ENCODE measurements at regions not wholly inside any gene's neighbourhood (a gene's known extent, or its start where the extent isn't known, plus 50 kb on each side); places are given as distances from the start of the nearest gene placed in this dataset.
A peak's percentile ranks its signal among the peaks of the same experiment; 100 is the strongest.

DNA sequence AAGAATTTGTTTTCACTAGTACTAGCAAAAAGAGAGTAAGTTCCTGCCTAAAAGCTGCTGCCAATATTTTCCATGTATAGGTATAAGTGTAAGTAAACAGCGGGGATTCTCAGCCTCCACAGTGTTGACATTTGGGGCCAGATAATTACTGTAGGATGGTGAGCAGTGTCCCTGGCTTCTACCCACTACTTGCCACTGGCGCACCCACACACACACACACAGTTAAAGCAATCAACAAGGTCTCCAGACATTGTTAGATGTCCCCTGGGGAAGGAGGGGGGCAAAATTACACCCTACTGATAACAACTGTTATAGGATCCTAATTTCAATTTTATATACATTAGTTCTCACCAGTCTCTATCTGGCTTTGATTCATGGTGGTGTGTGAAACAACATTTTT lies 417.0 kb upstream of the PSMD7 start:
- no peak for DNase-seq

DNA sequence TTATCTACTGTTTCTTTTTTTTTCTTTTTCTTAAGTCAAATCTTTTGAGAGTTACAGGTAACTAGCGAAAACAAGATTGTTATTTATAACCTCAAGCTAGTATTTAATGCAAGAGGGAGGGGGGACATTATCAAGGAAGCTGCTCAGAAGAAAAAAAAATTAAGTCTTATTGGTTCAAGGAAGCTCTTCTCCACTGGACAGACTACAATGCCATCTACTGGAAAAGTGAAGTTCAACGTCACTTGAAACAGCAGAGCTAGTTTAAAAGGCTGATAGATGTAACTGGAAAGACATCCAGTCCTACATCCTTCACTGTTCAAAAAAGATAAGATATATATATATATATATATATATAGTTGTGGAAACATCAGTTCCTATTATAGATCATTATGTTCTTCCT lies 418.0 kb upstream of the PSMD7 start:
- peak; percentile 63 for DNase-seq

DNA sequence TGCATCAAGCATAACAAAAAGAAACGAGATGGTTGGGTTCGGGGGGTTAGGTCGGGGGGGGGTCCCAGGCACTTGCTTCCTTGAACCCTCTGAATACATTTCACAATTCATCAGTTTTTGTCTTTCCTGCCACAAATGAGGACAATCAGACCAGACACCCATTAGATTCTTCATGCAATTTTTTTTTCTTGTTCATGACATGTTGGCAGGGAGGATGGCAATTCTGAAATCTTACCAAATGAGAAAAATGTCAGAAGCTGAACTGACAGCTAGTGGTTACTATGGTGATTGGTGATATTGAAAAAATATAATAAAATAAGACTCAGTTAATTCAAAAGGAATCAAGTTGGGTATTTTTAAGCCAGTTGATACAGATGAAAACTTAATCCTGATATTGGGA lies 419.5 kb upstream of the PSMD7 start:
- DNase-seq = no peak

DNA sequence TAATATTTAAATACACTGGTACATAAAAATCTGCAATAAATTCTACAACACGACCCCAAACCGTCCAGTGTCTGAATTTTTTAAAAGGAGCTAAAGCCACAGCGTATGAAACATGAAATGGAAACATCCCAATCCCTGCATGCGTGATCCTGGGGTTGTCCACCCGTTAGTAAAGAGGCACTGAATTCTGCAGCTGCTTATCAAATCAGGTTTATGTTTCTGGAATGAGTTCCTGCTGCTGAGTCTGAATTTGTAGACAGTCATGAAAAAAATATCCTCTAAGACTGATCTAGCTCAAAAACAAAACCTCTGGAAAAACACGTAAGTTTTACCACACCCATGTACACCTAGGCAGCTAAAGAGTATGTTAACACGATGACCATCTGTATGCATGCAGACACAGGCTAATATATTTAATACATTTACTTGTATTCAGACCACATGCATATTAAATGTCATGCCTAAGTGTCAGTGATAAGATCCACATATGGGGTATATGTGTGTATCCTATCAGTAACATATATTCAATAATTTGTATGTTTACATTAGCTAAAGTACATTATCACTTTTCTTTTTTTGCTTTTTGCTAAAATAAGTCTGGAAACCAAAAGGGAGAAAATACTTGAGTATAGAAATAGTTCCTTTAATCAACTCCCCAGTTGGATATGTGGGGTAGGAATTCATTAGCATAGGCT lies 420.5 kb upstream of the PSMD7 start:
- DNase-seq = no peak

DNA sequence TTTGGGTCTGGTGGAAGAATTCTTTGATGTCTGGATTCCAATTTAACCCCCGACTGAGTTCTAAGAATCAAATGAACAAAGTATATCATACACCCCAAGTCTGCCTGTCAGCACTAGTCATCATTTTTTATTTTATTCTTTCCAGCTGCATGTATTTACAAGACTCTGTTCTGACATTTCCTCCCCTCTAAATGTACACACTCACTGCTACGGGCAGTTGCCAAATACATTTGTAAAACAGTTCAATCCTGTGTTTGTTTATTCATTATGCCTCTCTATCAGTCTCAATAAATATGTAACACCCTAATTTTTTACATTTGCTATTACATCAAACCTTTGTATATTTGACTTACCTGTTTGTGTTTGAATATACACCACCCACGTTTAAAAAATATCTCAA lies 422.3 kb upstream of the PSMD7 start:
- DNase-seq = no peak

DNA sequence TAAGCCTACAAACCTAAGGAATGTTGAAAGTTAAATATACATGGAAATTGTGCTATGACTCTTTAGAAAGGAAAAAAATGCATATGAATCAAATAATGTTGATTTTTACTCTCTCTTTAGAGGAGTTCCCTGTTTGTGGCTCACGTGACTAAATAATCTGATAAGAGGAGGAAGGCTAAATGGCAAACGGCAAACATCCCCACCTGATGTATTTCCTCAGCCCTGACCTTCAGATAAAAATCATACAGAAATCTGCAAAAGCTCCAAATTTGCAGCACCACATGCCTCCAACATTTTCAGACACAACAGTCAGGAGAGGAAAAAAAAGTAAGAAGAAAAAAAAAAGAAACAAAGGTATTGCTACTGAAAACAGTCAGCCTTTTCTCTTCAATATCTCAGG lies 423.0 kb upstream of the PSMD7 start:
- DNase-seq = no peak

DNA sequence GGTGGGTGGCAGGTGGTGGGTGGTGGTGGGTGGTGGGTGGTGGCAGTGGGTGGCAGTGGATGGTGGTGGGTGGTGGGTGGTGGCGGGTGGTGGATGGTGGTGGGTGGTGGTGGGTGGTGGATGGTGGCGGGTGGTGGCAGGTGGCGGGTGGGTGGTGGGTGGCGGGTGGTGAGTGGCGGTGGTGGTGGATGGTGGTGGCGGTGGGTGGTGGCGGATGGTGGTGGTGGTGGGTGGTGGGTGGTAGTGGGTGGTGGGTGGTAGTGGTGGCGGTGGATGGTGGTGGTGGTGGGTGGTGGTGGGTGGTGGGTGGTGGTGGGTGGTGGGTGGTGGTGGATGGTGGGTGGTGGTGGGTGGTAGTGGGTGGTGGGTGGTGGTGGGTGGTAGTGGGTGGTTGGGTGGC lies 423.8 kb upstream of the PSMD7 start:
- DNase-seq = no peak

DNA sequence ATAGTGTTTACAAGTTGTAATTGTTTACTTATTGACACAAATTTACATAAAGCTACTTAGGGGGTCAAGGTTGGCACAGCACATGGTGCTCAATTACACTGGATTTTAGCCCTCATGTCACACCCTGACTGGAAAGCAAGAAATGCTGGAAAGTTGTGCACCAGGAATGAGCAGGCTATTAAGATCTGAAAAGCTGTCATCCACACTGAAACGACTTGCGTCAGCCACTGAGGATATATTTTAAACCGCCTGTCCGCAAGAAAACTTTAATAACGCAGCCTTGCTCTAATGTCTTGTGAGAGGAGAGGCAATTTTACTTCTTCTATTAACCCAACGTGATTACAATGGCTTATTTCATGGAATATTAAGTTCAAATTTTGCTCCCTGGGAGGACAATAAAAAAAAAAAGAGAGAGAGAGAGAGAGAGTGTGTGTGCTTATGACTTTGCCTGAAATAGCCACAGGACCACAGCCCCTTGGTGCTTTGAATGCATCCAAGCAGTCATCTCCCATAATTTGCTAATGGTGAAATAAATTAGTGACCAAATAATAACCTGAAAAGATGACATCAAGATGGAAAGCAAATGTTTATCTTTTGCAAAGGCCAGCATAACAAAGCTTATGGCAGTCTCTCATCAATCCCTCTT lies 425.4 kb upstream of the PSMD7 start:
- no peak for DNase-seq

DNA sequence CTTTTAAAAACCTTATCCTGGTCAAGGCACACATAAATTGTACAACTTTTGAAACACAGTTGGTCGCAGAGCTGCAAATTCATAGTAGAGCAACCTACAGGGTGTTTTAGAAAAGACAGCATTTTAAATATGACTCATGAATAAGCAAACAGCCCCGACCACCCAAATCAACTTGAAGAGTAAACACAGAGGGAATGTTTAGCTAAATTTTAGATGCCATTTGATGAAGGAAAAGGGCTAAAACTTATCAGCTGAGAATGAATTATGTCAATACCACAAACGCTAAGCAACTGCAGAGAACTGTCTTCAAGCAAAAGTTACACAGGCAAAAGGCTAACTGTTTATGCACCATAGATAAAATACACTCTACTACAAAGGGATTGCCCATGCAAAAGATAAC lies 427.5 kb upstream of the PSMD7 start:
- DNase-seq = no peak

DNA sequence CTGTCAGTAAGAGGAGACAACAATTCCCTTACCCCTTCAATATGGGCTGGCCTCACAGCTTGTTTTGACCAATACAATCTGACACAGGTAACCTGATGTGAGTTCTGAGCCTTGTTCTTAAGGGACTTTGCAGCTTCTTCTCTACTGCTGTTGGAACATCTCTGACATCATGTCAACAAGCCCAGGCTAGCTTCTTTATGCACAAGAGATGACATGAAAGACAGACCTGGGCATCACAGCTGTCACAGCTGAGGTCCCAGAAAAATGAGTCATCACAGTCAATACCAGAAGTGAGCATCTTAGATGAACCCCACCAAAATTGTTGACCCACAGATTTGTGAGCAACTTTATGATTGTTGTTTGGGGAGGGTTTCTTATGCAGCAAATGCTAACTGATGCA lies 431.7 kb upstream of the PSMD7 start:
- DNase-seq = no peak

DNA sequence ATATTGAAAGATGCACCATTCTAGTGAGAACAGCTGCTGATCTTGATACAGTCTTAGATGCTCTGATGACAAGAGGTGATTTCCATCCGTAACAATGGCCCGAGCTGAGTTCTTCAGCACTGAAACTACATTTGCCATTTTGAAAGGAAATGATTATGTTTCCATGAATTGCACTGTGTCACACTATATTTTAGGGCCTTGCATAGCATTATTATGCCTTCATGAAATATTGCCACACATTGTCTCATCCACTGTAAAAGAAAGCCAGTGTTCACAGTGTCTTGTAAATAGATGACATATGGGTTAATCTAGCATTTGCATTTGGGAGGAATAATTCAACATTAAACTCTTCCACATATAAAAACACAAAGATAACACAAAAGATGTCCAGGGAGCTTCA lies 438.3 kb upstream of the PSMD7 start:
- DNase-seq = no peak

DNA sequence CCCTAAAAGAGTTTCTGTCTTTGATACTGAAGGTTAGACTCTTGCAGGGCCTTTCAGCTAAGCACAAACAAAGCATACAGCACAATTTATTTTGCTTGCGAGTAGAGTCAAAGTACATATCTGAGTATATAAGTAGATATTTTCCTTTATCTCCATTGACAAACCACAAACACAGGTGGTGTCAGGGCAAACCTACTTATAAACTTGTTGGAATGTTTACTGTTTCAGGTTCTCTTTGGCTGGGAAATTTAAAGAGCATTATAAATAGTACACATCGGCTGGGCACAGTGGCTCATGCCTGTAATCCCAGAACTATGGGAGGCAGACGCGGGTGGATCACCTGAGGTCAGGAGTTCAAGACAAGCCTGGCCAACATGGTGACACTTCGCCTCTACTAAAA lies 442.6 kb upstream of the PSMD7 start:
- no peak for DNase-seq

DNA sequence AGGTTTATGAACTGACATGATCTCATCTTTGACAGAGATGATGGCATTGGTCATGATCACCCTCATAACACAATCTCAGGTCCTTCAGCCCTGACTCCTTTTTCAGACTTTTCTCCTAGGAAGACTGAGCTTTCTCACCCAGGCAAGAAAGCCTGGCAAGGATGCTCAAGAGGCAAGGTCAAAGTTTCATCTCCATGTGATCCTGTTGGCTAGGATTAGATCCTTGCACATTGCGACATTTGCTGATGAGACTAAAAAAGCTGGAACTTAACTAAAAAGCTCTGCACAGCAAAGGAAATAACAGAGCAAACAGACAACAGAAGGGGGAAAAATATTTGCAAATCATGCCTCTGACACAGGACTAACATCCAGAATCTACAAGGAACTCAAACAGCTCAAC lies 444.1 kb upstream of the PSMD7 start:
- DNase-seq = no peak

DNA sequence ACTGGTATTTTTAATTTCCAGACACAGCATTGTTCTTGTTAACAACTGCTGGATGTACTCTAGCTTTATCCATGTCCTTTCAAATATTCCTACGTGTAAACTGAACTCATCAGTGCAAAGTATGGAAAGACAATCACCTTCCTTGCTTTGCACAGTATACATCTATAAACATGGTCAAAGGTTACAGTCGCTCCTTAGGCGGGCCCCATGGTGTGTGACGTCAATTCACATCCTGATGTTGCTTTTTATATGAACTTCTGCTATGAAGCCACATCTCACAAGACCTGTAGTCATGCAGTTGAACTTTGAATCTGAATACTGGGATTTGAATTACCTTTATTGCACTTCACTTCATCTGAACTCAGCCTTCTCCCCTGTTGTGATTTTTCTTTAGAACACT lies 447.6 kb upstream of the PSMD7 start:
- DNase-seq = no peak

DNA sequence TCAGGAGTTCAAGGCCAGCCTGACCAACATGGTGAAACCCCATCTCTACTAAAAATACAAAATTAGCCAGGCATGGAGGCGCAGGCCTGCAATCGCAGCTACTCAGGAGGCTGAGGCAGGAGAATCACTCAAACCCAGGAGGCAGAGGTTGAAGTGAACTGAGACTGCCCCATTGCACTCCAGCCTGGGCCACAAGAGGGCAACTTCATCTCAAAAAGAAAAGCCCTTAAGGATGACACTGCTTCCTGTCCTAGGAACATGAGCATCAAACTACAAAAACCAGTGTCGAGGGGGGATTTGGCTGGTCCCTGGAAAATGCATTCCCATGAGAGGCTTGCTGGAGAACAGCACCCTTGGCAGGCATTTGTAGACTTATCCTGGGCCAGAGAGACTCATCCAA lies 449.5 kb upstream of the PSMD7 start:
- no peak for DNase-seq

DNA sequence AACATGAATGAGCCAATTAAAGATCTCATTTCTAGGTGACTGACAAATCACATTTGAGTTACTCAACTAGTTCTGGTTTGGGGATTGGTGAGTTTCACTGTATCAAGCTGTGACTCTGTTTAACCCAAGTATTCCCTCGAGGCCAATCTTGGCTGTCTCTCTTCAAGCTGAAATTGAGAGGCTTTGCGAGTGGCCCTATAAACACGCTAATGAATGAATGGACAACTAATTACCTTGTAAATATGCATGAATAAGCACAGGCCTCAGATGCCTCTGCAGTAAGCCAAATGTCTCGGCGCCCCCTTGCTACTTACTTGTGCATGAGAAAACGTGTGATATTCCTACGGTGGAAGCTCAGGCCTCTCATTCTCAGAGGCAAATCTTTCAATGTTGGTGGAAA lies 450.3 kb upstream of the PSMD7 start:
- peak; percentile 30 for DNase-seq

DNA sequence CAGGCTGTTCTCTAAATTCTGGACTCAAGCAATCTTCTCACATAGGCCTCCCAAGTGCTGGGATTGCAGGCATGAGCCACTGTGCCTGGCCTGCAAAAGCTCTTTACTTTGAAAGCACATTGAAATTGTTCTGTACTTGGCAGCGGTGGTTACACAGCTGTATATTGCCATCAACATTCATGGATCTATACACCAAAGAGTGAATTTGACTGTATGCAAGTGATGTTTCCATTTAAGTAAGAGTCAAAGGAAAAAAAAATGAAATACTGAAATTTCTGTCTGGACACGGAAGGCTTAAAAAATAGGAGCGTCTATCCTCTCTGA lies 450.6 kb upstream of the PSMD7 start:
- DNase-seq = no peak

DNA sequence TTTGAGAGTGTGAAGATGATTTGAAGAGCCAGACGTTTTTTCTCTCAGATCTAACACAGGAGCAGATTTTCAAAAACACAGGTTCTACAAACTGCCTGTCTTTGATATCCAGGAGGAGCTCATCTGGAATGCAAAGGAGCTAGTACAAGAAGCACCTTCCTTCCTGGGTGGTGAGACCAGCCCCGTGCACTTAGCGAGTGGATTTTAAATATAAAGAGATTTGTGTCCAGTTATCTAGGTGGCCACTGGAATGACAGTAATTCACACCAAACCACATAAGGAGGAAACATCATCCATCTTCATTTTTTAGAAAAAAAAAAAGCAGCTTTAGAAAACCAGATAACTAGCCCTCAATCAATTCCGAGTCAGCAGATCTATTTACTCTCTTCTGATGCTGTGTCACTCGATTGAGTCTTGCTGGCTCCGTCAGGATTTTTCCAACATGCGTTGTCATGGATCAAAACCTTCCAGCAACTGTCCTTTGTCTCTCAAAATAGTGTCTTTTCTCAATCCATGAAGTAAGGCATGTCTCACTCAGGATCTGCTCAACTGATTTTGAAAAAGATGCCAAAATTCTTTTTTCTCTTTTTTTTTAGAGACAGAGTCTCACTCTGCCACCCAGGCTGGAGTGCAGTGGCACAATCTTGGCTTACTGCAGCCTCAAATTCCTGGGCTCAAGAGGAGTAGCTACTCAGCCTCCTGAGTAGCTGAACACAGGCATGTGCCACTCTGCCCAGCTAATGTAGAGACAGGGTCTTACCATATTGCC lies 451.2 kb upstream of the PSMD7 start:
- no peak for DNase-seq

DNA sequence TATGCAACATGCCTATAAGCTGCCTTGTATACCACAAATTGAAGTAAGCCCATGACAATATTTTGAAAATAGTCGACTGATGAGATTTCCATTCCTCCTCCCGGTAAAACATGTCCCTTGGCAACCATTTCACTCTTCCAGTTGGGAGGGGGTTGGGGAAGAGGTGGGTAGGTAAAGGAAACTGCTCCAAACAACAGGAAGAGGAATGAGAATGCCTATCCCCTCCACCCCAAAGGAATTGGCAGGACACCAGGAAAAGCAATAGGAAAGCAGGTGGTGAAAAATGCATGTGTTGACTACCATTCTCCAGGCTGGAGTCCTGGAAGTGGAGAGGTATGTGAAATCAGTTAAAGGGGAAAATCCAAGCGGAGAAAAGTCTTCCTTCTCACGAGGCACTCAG lies 455.9 kb upstream of the PSMD7 start:
- DNase-seq = no peak

DNA sequence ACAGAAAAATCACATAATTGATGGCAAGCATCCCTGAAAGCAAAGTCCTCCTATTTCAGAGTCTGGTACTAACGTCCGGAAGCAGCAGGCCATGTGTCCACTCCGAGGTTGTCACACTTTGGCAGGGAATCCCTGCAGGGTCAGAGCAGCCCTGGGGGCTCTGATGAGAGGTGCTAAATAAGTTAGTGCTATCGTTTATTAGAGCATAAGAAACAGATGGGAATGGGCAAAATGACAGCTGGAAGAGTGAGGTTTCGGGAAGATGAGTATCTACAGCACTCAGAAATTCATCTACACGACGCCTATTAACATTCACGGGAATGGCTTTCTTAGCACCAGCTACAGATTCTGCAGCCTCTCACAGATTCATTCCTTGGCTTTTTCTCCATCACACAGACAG lies 465.4 kb upstream of the PSMD7 start:
- DNase-seq = no peak

DNA sequence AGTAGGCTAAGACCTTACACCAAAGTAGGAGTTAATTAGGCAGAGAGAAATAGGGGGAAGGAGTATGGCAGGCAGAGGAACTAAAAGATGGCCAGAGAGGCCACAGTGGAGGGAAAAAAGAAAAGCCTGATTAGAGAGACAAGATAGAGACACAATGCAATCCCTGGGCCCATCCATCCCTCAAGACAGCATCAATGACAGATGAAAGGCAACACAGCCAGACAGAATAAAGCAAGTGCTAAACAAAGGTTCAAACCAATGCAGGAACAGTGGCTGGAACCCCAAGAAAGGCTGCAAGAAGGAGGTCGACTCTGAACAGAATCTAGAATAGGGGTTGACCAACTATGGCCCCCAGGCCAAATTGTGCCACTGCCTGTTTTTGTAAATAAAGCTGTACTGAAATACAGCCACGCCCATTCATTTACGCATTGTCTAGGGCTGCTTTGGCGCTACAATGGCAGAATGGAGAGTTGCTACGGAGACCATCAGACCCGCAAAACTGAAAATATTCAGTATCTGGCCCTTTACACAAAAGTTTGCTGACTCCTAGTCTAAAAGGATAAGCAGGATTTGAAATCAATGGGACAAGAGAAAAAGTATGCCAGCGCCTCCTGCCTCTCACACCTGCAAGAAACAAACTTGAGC lies 473.3 kb upstream of the PSMD7 start:
- DNase-seq = no peak

DNA sequence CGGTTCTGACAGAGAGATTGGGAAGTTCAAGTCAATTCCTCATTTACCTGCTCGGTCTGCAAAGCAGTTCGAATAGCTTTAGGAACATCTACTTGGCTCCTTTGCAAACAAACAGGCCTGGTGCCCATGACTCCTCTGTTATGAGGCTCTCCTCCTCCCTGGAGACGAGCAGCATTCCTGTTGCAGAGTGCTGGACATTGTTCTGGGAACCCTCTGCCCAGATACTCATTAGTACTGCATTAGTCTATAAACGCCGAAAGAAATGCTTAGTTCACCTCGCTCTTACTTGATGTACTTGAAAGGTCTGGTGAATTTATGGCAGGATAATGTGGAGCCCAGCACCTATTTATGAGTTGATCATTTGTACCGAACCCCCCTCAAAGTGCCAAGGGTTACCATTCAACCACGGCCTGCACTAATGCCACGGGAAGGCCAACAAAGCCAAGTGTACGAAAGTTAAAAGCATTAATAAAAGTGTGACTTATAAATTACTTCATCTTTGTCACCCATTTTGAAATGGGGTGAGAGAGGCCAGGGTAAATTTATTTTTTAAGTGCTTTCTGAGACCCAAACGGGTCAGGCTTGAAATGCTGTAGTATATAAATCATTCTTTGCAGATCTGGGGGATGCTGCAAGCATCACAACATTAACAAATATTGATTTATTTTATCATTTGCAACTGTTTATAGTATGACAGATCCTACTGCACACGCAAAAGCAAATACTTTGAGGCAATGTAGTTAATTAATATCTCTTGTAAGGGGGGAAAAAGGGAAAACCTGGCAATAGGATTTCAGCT lies 478.9 kb upstream of the PSMD7 start:
- no peak for DNase-seq

DNA sequence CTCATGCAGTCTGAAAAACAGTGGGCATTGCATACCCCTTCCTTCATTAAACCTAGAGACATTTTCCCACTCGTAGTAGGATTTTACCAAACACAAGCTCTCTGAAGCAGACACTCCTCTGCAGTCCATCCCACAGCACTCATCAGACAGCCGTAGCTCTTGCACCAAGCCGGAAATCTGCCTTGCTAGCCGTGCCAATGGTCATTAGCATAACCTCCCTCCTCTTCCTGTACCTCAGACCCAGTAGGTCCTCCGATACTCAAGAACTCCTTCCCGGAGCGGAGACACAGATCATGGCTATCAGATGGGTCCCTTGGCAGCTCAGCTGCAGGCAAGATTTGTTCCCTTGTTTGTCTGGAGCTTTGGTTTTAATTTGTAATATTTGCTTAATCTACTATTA lies 483.1 kb upstream of the PSMD7 start:
- DNase-seq = no peak
